IPS DF 4.7 (cell line): ENCODE measurements at regions not wholly inside any gene's neighbourhood (a gene's known extent, or its start where the extent isn't known, plus 50 kb on each side); places are given as distances from the start of the nearest gene placed in this dataset.
"Not testable (repeated sequence)": the region's sequence is repeated elsewhere in the genome, so short reads cannot be mapped to it uniquely, and the experiment has no call there.

Experiments
- DNase-seq: peaks from one replicate; pipeline ENCODE4 v3.0.0-alpha.2; 2013; ENCODE audit warnings: low spot score; ENCODE audit errors: extremely low read depth

DNA sequence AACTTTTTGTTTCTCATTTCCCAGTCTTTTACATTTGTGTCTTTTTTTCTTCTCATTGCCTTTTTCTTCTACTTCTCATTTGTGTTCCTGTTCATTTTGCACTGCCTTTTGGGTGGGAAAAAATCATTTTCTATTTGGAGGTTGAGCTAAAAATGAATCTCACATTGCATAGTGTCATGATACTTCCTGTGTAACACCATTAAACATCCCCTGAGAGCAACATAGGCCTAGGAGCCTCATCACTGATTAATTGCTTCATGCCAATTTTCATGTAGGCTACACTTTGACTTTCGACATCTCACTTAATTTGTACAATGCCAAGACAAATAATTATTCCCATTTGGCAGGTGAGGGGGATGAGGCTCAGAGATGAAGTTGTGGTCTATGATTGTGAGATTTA is 279.2 kb downstream of the EDEM1 start:
- DNase-seq: no peak

GRCh38 chr3:5473471-5473870 is 286.0 kb downstream of the EDEM1 start:
- DNase-seq: no peak

DNA sequence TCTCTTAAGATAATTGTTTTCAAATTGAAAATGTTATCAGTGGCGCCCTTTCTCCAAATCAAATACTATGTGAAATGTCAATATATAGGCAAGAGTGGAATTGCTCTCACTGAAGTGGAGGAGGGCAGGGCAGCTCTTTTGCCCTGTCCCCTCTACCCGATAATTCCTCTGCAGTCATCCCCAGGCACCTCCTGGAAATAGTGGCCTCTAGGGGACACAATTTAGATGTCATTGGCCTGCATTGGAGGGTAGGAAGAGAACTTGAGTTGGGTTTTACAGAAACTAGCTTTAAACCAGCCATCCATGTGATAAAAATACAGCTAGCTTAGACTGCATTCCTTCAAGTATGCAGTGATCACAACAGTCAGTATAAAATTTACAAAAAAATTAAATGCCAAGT is 288.9 kb downstream of the EDEM1 start:
- no peak for DNase-seq

DNA sequence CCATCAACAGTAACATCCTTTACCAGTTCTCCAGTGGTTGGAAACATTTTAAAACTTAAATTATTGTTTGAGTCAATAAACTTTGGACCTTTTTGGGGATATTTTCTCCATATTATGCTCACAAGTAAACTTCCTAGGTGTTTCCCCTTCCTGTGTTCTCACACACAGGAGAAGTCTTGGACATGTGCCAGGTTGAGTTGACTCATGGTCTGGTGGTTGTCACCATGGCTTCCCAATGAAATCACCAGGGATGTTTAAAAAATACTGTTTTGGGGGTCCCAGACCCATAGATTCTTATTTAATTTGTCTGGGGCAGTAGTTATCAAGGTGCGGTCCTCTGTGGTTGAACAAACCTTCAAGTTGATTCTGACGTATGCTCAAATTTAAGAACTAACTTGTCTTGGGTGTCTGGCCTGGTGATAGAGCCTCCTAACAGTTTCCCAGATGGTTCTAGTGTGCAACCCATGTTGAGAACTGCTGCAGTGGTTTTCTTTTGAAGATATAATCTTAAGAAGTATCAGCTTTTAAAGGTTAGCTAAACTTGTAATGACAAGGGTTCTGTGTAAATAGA is 291.8 kb downstream of the EDEM1 start:
- no peak for DNase-seq

DNA sequence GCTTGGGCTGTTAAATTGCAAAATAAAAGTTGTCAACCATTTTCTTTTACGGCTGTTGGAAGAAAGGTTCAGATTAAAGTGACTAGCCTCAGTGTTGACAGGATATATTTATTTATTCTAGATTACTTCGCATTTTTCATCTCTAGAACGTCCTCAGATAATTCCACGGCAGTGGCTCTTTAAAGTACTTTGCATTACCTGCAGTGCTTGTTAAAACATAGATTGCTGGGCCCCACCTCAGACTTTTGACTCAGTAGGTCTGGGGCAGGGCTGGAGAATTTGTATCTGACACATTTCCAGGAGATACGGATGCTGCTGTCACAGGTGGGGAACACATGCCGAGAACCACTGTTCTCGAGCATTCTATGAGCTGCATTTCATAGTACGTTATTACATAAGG is 292.7 kb downstream of the EDEM1 start:
- no peak for DNase-seq

DNA sequence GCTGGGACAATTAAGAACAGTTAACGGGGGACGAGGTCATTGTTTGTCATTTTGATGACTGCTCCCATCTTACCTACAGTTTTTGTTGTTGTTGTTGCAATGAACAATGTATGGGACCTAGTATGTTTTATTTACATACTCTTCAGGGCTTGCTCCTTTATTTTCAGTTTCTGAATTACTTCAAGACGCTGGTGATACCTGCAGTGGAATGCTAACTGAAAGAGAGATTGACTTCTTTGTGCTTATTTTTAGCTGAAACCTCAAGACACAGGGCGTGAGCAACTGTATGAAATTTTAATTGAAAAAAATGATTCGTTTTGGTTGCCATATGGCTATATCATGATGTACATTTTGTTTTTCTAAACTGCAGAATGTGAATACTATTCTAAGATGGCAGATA is 297.9 kb downstream of the EDEM1 start:
- no peak for DNase-seq

DNA sequence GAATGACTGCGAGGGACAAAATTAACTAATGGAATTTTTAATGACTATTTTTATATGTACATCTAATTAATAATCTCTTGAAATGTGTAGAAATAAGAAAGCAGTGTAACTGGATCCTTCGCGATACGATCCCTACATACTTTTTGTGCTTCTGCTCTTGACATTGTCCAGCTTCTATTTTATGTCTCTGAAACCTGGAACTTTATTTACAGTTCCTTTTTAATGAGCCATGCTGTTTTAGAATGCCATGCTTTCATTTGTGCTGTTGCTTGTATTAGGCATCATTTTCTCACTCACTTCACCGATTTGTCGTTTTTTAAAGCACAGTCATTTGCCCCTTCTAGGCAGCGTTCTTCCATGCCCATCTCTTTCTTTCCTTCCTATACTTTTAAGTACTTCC is 301.3 kb downstream of the EDEM1 start:
- no peak for DNase-seq

GRCh38 chr3:5489536-5489935 is 302.0 kb downstream of the EDEM1 start:
- DNase-seq: no peak

DNA sequence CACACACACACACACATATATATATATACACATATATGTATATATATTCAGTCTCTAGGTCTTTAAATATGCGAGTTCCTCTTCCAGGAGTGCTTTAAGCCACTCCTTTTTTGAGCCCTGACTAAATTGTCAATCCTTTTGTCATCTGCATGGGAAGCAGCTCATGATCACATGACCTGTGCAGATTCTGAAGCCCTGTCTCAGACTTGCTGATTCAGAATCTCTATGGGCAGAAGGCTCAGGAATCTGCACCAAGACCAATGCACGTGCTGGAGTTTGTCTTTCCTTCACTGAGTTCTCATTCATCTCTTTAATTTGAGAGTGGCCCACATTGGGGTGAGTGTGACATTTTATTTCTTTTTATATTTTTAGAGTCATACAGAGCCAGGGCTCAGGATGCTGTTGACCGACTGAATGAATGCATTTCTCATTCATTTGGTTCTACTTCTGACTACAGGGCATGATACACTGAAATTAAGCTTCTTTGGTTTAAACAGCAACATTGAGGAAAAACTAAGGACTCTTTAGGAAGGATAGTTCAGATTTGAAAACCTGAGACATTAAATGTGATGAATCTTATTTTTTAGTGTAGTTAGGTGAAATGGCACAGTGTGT is 307.5 kb downstream of the EDEM1 start:
- DNase-seq: no peak

DNA sequence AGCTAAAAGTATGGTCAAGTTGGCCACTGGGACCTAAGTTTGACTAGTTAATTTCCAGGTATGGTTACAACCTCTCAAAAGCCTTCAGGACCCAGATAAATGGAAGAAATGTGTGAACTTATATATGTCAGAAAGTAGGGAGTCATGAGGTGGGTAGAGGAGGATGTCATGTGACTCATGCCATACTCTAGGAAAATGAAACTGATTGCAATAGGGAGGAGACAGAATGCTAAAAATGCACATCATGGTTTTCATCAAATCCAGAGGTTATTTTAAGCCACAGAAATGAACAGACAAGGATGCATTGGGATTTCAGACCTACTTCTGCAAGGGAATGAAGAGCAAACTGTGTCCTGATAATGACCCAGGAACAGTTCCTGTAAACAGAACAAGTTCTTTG is 310.0 kb downstream of the EDEM1 start:
- no peak for DNase-seq

GRCh38 chr3:5498981-5499380 is 311.5 kb downstream of the EDEM1 start:
- DNase-seq: no peak

- DNase-seq: no peak
Observed at GRCh38 chr3:5499404-5499803, 311.9 kb downstream of the EDEM1 start.

DNA sequence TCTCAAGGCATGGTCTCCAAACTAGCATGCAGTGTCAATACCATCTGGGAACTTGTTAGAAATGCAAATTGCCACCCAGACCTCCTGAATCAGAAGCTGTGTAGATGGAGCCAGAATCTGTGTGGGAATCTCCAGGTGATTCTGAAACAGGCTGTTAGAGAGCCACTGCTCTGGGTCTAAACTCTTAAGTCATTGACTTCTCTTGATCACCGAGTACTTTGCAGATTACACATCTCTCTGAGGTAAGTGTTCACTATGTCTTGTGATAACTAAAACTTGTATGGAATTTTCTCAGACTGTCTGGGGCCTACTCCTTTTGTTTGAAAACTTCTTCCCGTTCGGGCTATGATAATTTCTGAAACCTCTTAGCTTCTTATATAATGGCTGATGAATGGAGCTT is 315.6 kb downstream of the EDEM1 start:
- no peak for DNase-seq

- DNase-seq: no peak
Observed at GRCh38 chr3:5504135-5504534, 316.6 kb downstream of the EDEM1 start.

- DNase-seq: no peak
Observed at GRCh38 chr3:5505163-5505562, 317.7 kb downstream of the EDEM1 start.

DNA sequence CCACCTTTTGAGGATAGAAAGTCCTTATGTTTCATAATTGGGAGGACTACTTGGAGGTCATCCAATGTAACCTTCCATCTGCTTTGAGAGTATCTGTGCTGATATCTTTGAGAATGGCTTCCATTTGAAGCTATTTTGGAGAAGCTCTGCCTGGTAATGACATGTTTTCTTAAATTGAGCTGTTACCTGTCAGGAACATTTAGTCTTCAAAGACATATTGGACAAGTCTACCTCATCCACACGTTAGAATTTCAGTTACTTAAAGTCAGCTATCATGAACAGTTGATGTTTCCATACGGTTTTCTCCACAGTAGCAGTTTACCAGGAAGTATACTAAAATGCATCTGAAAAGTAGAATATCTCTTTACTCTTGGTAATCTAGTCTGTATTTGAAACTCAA is 318.5 kb downstream of the EDEM1 start:
- DNase-seq: no peak

DNA sequence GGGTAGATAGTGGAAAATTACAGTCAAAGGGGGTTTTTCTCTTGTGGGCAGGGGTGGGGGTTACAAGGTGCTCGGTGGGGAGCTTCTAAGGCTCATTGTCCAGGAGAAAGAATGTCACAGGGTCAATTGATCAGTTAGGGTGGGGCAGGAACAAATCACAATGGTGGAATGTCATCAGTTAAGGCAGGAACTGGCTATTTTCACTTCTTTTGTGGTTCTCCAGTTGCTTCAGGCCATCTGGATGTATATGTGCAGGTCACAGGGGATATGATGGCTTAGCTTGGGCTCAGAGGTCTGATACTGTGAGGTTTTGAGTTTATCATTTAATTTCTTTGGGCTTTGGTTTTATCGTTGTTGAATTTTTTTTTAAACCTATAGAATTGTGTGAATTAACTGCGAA is 321.4 kb downstream of the EDEM1 start:
- not testable (repeated sequence) for DNase-seq

DNA sequence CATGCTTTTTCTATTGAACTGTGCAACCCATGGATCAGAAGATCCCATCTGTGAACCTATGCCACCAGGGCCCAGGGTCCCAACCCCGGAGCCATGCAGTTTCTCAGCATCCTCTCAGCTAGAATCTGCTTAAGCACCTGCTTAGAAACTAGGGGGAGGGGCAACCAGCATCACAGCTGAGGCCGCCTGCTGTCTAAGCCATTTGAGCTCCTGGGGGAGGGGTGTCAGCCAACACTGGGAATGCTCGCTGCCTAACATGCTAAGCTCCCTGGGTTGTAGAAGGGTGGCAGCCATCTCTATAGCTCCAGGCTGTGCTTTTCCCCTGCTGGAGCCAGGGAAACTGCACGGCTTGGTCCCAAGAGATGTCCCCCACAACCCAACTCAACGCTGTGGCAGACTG is 322.8 kb downstream of the EDEM1 start:
- no peak for DNase-seq

- DNase-seq: no peak
Observed at GRCh38 chr3:5517921-5518320, 330.4 kb downstream of the EDEM1 start.

DNA sequence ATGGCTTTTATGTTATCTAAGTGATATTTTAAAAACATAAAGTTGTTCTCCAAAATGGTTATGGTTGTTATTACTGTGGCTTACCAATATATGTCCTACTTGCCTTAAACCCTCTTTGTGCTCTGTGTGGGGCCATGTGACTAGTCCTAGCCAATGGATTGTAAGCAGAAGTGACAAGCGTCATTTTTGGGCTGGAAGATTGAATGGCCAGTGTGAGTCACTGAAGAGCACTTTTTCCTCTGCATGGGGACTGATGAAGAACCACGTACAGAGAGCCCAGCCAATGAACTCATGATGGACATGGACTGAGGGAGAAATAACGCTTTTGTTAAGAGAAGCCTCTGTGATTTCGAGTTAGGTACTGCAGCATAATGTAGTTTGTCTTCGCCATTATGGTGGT is 332.7 kb downstream of the EDEM1 start:
- DNase-seq: no peak

GRCh38 chr3:5523125-5523524 is 335.6 kb downstream of the EDEM1 start:
- DNase-seq: no peak

- no peak for DNase-seq
Observed at GRCh38 chr3:5531039-5531438, 343.5 kb downstream of the EDEM1 start.

- DNase-seq: no peak
Observed at GRCh38 chr3:5531741-5532290, 344.3 kb downstream of the EDEM1 start.
